HG02840 (cell line): ENCODE measurements at regions not wholly inside any gene's neighbourhood (a gene's known extent, or its start where the extent isn't known, plus 50 kb on each side); places are given as distances from the start of the nearest gene placed in this dataset.

Experiments used
- ATAC-seq: cut with Tn5 transposase; IDR thresholded peaks from one replicate; pipeline ENCODE4 v1.9.1; 2021; ENCODE audit warnings: mild to moderate bottlenecking, moderate library complexity, moderate number of reproducible peaks; ENCODE audit not compliant: unreplicated experiment, low FRiP score

GRCh38 chr18:53937037-53937436 lies 287.4 kb downstream of the MBD2 start:
- no peak for ATAC-seq

GRCh38 chr18:53935803-53936202 lies 288.7 kb downstream of the MBD2 start:
- no peak for ATAC-seq

DNA sequence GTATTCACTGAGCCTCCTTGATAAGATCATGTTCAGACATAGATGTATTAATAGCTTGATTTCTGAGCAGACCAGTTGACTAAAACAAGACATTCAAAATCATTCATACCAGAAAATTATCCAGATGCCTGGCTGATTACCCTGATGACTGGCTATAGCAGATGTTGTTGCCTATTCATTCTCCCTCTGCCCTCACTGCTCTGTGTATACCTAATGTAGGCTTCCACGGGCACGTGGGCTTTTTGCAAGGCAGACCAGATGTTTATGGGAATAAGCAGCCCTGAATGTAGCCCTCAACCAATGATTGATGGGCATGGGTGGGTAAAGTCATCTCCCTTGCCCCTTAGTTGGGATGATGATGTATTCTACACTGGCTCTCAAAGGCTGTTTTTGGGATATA lies 289.1 kb downstream of the MBD2 start:
- no peak for ATAC-seq

GRCh38 chr18:53920312-53921075 lies 304.0 kb downstream of the MBD2 start:
- ATAC-seq = no peak

DNA sequence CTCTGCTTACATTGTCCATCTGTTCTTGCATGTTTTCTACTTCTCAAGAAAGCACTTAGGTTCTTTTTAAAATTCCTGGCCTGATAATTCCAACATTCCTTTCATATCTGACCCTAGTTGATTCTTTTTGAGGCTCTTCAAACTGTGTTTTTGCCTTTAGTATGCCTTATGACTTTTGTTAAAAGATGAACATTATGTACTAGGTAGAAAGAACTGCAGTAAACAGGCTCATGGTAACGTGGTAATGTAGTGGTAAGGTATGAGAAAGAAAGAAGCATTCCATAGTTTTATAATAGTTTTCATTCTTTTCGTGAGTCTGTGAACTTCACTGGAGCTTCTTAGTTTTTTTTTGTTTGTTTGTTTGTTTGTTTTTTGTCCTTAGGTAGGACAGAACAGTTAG lies 306.4 kb downstream of the MBD2 start:
- ATAC-seq = no peak

GRCh38 chr18:53911200-53911599 lies 313.3 kb downstream of the MBD2 start:
- ATAC-seq = no peak

GRCh38 chr18:53909668-53910067 lies 314.8 kb downstream of the MBD2 start:
- ATAC-seq = no peak

GRCh38 chr18:53907921-53908320 lies 316.5 kb downstream of the MBD2 start:
- no peak for ATAC-seq

- ATAC-seq = no peak
Measured at GRCh38 chr18:53906681-53907080, 317.8 kb downstream of the MBD2 start.

DNA sequence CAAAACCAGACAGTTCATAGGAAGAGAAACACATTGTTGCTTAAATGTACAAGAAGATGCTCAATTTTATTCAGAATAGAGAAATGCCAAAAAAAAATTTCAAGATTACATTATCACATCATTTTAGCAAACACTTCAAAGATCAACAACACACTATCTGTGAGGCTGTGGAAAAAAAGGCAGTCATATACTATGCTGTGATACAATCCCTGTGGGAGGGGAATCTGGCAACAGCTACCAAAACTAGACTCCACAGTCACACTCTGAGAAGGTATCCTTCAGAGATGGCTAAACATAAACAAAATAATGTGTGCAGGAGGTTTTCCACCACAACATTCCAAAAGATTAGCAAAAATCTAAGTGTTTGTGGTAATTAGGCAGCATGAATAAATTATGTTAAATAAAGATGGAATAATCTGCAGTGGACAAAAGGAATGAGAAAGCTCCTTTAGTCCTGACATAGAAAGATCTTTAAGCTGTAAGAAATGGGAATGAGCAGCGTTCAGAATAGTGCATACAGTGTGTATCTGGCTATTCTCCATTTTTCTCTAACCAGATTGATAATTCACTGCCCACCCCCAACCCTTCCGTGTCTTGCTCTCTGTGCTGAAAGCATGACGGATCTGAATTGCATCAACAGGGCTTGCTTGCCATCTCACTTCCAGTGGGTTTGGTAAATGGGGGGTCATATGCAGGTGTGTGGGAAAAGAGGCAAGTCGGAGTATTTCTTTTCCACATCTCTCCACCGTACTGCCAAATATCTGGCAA lies 329.6 kb downstream of the MBD2 start:
- ATAC-seq = no peak

DNA sequence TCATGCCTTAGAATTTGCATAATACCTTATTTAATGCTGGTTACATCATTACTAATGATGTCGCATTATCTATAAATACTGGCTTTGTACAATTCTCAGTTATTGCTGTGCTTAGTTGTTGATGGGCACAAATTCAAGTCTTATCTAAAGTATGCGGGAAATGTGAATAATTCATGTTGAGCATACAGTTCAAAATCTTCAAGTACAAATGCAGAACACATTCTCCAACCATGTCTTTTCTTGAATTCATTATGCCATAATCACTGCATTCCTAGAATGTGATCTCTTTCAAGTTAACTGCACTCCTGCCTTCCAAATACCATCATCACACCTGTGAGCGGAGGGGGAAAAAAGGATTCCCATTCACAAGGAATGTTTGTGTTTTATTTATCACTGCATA lies 337.0 kb downstream of the MBD2 start:
- ATAC-seq = no peak

GRCh38 chr18:53886058-53886457 lies 338.4 kb downstream of the MBD2 start:
- ATAC-seq = no peak

DNA sequence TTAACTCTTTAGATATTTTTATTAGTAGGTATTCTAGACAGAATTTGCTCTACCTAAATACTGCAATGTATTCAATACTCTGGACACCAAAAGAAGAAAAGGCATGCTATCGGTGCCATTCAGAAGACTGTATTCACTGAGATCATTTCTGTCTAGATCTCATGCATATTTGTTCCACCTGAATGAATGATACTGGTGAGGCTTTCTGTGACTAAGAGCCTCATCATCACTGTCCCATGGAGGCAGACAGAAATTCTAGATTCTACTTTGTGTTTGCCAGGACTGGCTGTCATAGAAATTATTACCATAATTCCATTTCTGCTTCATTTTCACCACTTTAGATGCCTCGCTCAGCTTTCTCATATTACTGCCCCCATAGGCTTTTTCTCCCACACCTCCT lies 340.7 kb downstream of the MBD2 start:
- no peak for ATAC-seq

- no peak for ATAC-seq
Measured at GRCh38 chr18:53874103-53874502, 350.4 kb downstream of the MBD2 start.

- no peak for ATAC-seq
Measured at GRCh38 chr18:53864770-53865169, 359.7 kb downstream of the MBD2 start.

- no peak for ATAC-seq
Measured at GRCh38 chr18:53862921-53863320, 361.5 kb downstream of the MBD2 start.

GRCh38 chr18:53861185-53861584 lies 363.3 kb downstream of the MBD2 start:
- no peak for ATAC-seq

DNA sequence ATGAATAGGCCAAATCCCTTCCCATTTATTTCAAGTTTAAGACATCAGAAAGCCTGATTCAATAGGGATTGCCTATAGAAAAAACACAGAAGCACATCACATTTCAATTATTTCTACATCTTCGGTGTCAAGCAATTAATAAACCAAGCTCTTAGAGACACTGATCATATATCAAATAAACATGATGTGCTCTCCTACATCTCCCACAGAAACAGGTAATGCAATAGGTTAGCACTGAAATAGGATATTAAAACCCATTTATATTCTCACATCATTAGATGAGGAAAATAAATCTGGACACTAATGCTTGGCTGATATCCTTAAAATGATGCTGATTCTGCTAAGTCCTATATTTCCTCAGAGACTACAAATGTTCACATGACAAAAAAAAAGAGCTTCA lies 364.7 kb downstream of the MBD2 start:
- ATAC-seq = no peak

GRCh38 chr18:53850902-53851301 lies 373.6 kb downstream of the MBD2 start:
- ATAC-seq = no peak

- no peak for ATAC-seq
Measured at GRCh38 chr18:53843763-53844162, 380.7 kb downstream of the MBD2 start.

- ATAC-seq = no peak
Measured at GRCh38 chr18:53843113-53843760, 381.2 kb downstream of the MBD2 start.
